ENCODE measurements at regions not wholly inside any gene's neighbourhood (a gene's known extent, or its start where the extent isn't known, plus 50 kb on each side); places are given as distances from the start of the nearest gene placed in this dataset.

DNA sequence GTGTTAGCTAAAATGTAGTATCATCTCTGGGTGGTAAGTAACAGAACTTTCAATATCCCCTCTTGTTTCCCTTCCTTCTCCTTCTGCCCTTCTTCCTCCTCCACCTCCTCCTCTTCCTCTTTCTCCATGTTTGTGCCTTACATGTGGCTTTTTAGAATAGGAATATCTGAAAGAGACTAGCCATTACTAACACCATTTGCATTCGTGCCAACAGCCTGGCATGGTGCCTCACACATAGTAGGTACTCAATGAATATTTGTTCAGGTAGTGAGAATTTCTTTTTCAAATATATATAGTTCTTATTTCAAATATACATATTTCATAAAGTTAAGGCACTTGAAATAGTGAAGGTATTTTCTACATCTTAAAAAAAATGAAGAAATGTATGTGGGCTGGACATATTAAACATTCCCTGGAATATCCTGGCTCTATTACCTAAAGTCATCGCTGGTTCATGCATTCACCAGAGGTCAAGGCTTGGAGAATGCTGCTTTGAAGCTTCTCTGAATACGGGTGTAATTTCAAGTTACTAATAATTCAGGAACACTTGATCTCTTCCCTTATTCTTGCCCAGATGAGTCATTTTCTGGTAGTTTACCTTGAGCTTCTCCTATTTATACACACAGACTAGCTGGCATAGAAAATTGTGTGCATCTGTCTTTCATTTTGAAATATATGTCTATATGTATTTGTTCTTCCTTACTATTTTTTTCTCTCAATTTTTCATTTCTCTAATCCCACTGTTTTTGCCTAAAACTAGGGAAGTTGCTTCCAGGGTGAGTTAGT lies 319.4 kb downstream of the TGFB2 start:
- H3K9ac ChIP-seq (ENCODE audit: low read length) = no peak overlapping the region
- H3K9me3 ChIP-seq (ENCODE audit: control insufficient read depth, insufficient read depth, low read depth, low read length) = no peaks in the 10 kb centered on the region
- H3K4me1 ChIP-seq (ENCODE audit: control insufficient read depth, insufficient read depth, low read length) = no peaks in the 10 kb centered on the region
- H3K27me3 ChIP-seq (ENCODE audit: control insufficient read depth, insufficient read depth, low read length) = no peaks in the 10 kb centered on the region
- no peak overlapping the region for H3K4me3 ChIP-seq (ENCODE audit: low read depth, low read length)
- H3K36me3 ChIP-seq (ENCODE audit: control insufficient read depth, insufficient read depth, low read length) = no peaks in the 10 kb centered on the region
- no peak overlapping the region for H3K27ac ChIP-seq (ENCODE audit: low read depth, low read length)

- Histone ChIP-seq H3K27me3 (ENCODE audit: control insufficient read depth, insufficient read depth, low read length) (no peaks in the 10 kb centered on the region), H3K27ac (ENCODE audit: low read depth, low read length) (no peak overlapping the region), H3K9ac (ENCODE audit: low read length) (no peak overlapping the region), H3K4me3 (ENCODE audit: low read depth, low read length) (no peak overlapping the region), H3K4me1 (ENCODE audit: control insufficient read depth, insufficient read depth, low read length) (no peaks in the 10 kb centered on the region), H3K9me3 (ENCODE audit: control insufficient read depth, insufficient read depth, low read depth, low read length) (no peaks in the 10 kb centered on the region), H3K36me3 (ENCODE audit: control insufficient read depth, insufficient read depth, low read length) (no peaks in the 10 kb centered on the region)
These were observed 320.1 kb downstream of the TGFB2 start for GRCh38 chr1:218665221-218665620.

GRCh38 chr1:218666263-218666662 lies 321.1 kb downstream of the TGFB2 start:
- Histone ChIP-seq H3K27me3 (ENCODE audit: control insufficient read depth, insufficient read depth, low read length) (no peaks in the 10 kb centered on the region), H3K9me3 (ENCODE audit: control insufficient read depth, insufficient read depth, low read depth, low read length) (no peaks in the 10 kb centered on the region), H3K36me3 (ENCODE audit: control insufficient read depth, insufficient read depth, low read length) (no peaks in the 10 kb centered on the region), H3K4me3 (ENCODE audit: low read depth, low read length) (no peak overlapping the region), H3K9ac (ENCODE audit: low read length) (no peak overlapping the region), H3K27ac (ENCODE audit: low read depth, low read length) (no peak overlapping the region), H3K4me1 (ENCODE audit: control insufficient read depth, insufficient read depth, low read length) (no peaks in the 10 kb centered on the region)

- Histone ChIP-seq H3K27me3 (ENCODE audit: control insufficient read depth, insufficient read depth, low read length) (no peaks in the 10 kb centered on the region), H3K27ac (ENCODE audit: low read depth, low read length) (no peak overlapping the region)
These were observed 322.8 kb downstream of the TGFB2 start for GRCh38 chr1:218667781-218668516.

DNA sequence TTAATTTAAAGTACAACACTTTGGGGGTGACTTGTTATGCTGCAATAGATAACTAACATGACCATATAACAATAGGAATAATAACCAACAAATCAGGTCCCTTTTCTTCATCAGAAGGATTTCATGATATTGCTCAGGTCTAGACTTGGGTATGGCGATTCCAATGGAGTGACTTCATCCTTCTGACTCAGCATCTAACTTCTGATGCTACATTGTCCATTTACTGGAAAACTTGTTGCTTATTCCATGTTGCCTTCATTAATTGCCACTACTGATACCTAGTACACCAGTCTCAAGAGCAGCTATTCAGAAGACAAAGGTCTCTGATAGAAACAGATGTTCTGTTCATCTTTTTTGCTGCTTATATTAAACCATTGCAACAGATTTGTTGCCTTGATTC lies 324.3 kb downstream of the TGFB2 start:
- Histone ChIP-seq H3K27me3 (ENCODE audit: control insufficient read depth, insufficient read depth, low read length) (no peaks in the 10 kb centered on the region), H3K4me3 (ENCODE audit: low read depth, low read length) (no peak overlapping the region), H3K27ac (ENCODE audit: low read depth, low read length) (no peak overlapping the region), H3K9me3 (ENCODE audit: control insufficient read depth, insufficient read depth, low read depth, low read length) (no peaks in the 10 kb centered on the region), H3K36me3 (ENCODE audit: control insufficient read depth, insufficient read depth, low read length) (no peaks in the 10 kb centered on the region), H3K4me1 (ENCODE audit: control insufficient read depth, insufficient read depth, low read length) (peaks cover 4% of the 10 kb centered on the region), H3K9ac (ENCODE audit: low read length) (no peak overlapping the region)

More at GRCh38 chr1:218667781-218668516, 322.8 kb downstream of the TGFB2 start:
- H3K36me3 ChIP-seq (ENCODE audit: control insufficient read depth, insufficient read depth, low read length) = no peaks in the 10 kb centered on the region
- no peak overlapping the region for H3K4me3 ChIP-seq (ENCODE audit: low read depth, low read length)
- no peak overlapping the region for H3K9ac ChIP-seq (ENCODE audit: low read length)
- H3K9me3 ChIP-seq (ENCODE audit: control insufficient read depth, insufficient read depth, low read depth, low read length) = no peaks in the 10 kb centered on the region
- H3K4me1 ChIP-seq (ENCODE audit: control insufficient read depth, insufficient read depth, low read length) = no peaks in the 10 kb centered on the region

DNA sequence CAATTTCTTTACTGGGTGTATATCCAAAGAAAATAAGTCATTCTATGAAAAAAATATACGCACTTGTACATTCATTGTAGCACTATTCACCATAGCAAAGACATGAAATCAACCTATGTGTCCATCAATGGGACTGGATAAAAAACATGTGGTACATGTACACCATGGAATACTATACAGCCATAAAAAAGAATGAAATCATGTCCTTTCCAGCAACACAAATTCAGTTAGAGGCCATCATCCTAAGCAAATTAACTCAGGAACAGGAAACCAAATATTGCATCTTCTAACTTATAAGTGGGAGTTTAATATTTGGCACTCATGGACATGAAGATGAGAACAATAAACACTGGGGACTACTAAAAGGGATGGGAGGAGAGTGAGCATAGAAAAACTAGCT lies 325.7 kb downstream of the TGFB2 start:
- Histone ChIP-seq H3K27me3 (ENCODE audit: control insufficient read depth, insufficient read depth, low read length) (no peaks in the 10 kb centered on the region), H3K9ac (ENCODE audit: low read length) (no peak overlapping the region), H3K9me3 (ENCODE audit: control insufficient read depth, insufficient read depth, low read depth, low read length) (no peaks in the 10 kb centered on the region), H3K4me3 (ENCODE audit: low read depth, low read length) (no peak overlapping the region), H3K4me1 (ENCODE audit: control insufficient read depth, insufficient read depth, low read length) (peaks cover 4% of the 10 kb centered on the region), H3K36me3 (ENCODE audit: control insufficient read depth, insufficient read depth, low read length) (no peaks in the 10 kb centered on the region), H3K27ac (ENCODE audit: low read depth, low read length) (no peak overlapping the region)

- no peak overlapping the region for H3K9ac ChIP-seq (ENCODE audit: low read length)
- H3K4me3 ChIP-seq (ENCODE audit: low read depth, low read length) = no peak overlapping the region
- H3K36me3 ChIP-seq (ENCODE audit: control insufficient read depth, insufficient read depth, low read length) = no peaks in the 10 kb centered on the region
- peaks cover 4% of the 10 kb centered on the region for H3K4me1 ChIP-seq (ENCODE audit: control insufficient read depth, insufficient read depth, low read length)
- H3K9me3 ChIP-seq (ENCODE audit: control insufficient read depth, insufficient read depth, low read depth, low read length) = no peaks in the 10 kb centered on the region
- H3K27ac ChIP-seq (ENCODE audit: low read depth, low read length) = no peak overlapping the region
- no peaks in the 10 kb centered on the region for H3K27me3 ChIP-seq (ENCODE audit: control insufficient read depth, insufficient read depth, low read length)
These were observed 326.4 kb downstream of the TGFB2 start for GRCh38 chr1:218671573-218671972.

DNA sequence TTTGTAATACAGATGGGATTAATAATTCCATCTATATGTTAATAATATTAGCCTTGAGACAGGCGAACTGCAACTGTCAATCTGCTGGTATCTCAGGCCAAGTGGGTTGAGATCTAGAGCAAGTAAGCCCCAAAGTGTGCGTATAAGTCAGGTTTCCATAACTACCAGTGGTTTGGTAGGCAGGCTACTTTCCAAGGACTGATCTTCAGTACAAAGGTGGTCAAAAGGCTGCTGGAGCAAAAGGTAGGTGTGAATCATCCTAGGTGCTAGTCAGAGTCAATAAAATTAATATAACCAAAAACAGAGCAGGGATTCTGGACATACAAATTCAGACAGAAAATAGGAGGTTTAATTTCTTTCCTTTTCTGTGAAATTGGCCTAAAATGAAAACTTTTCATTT lies 328.0 kb downstream of the TGFB2 start:
- peaks cover 4% of the 10 kb centered on the region for H3K4me1 ChIP-seq (ENCODE audit: control insufficient read depth, insufficient read depth, low read length)
- H3K36me3 ChIP-seq (ENCODE audit: control insufficient read depth, insufficient read depth, low read length) = no peaks in the 10 kb centered on the region
- no peaks in the 10 kb centered on the region for H3K9me3 ChIP-seq (ENCODE audit: control insufficient read depth, insufficient read depth, low read depth, low read length)
- H3K4me3 ChIP-seq (ENCODE audit: low read depth, low read length) = no peak overlapping the region
- no peak overlapping the region for H3K27ac ChIP-seq (ENCODE audit: low read depth, low read length)
- H3K9ac ChIP-seq (ENCODE audit: low read length) = no peak overlapping the region
- no peaks in the 10 kb centered on the region for H3K27me3 ChIP-seq (ENCODE audit: control insufficient read depth, insufficient read depth, low read length)

DNA sequence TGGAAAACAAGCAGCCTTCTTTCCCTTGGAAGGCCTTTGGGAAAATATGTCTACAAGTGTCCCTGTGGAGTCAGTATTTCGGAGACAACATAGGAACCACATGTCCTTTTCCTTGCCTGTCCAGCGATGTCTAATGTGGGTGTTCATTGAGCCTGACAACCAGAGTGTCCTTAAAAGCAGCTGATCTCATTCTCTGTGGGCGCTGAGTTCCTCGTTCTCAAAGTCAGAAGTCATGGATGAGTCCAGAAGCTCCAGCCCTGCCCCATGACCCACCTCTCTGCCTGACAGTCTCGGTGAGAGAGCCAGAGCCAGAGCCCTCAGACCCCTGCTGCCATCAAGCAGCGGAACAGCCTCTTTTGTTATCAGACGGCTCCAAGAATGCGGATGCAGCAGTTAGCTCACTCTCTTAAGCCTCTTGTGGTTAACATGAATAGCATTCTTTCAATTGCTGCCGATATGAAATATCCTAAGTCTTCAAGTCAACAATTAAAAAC lies 329.2 kb downstream of the TGFB2 start:
- Histone ChIP-seq H3K4me3 (ENCODE audit: low read depth, low read length) (no peak overlapping the region), H3K9ac (ENCODE audit: low read length) (no peak overlapping the region)

DNA sequence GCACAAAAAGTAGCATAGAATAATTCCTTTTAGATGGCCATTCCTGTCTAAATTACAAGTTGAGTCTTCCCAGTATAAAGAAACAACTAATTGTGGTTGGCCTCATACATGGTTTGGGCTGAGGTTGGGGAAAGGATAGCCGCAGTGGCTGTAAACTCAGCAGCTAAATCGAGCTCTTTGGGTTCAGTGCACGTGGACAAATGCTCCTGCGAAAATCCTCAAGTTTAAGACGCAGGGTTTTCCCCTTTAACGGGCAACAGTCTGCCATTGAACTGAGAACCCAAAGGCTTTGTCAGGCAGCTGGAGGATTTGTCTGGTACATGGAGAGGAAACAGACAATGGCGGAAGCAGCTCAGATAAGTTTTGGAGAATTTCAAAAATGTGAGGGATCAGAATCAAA lies 331.9 kb downstream of the TGFB2 start:
- no peaks in the 10 kb centered on the region for H3K9me3 ChIP-seq (ENCODE audit: control insufficient read depth, insufficient read depth, low read depth, low read length)
- H3K27ac ChIP-seq (ENCODE audit: low read depth, low read length) = no peak overlapping the region
- no peak overlapping the region for H3K4me3 ChIP-seq (ENCODE audit: low read depth, low read length)
- H3K36me3 ChIP-seq (ENCODE audit: control insufficient read depth, insufficient read depth, low read length) = no peaks in the 10 kb centered on the region
- H3K27me3 ChIP-seq (ENCODE audit: control insufficient read depth, insufficient read depth, low read length) = no peaks in the 10 kb centered on the region
- H3K4me1 ChIP-seq (ENCODE audit: control insufficient read depth, insufficient read depth, low read length) = peaks cover 4% of the 10 kb centered on the region
- no peak overlapping the region for H3K9ac ChIP-seq (ENCODE audit: low read length)

More for the DNA sequence above, 329.2 kb downstream of the TGFB2 start:
- no peaks in the 10 kb centered on the region for H3K36me3 ChIP-seq (ENCODE audit: control insufficient read depth, insufficient read depth, low read length)
- peak overlapping the region; percentile 5; the same call in 1 of the 2 replicates for H3K27ac ChIP-seq (ENCODE audit: low read depth, low read length)
- peaks cover 4% of the 10 kb centered on the region for H3K4me1 ChIP-seq (ENCODE audit: control insufficient read depth, insufficient read depth, low read length)
- H3K9me3 ChIP-seq (ENCODE audit: control insufficient read depth, insufficient read depth, low read depth, low read length) = no peaks in the 10 kb centered on the region
- no peaks in the 10 kb centered on the region for H3K27me3 ChIP-seq (ENCODE audit: control insufficient read depth, insufficient read depth, low read length)

GRCh38 chr1:218679391-218679790 lies 334.3 kb downstream of the TGFB2 start:
- no peak overlapping the region for H3K9ac ChIP-seq (ENCODE audit: low read length)
- H3K4me3 ChIP-seq (ENCODE audit: low read depth, low read length) = no peak overlapping the region
- no peak overlapping the region for H3K27ac ChIP-seq (ENCODE audit: low read depth, low read length)

More at GRCh38 chr1:218679391-218679790, 334.3 kb downstream of the TGFB2 start:
- H3K36me3 ChIP-seq (ENCODE audit: control insufficient read depth, insufficient read depth, low read length) = no peaks in the 10 kb centered on the region
- no peaks in the 10 kb centered on the region for H3K9me3 ChIP-seq (ENCODE audit: control insufficient read depth, insufficient read depth, low read depth, low read length)
- H3K27me3 ChIP-seq (ENCODE audit: control insufficient read depth, insufficient read depth, low read length) = no peaks in the 10 kb centered on the region
- H3K4me1 ChIP-seq (ENCODE audit: control insufficient read depth, insufficient read depth, low read length) = no peaks in the 10 kb centered on the region; the same call in 1 of the 2 replicates
